HUES6 (cell line): ENCODE measurements at regions not wholly inside any gene's neighbourhood (a gene's known extent, or its start where the extent isn't known, plus 50 kb on each side); places are given as distances from the start of the nearest gene placed in this dataset.

ENCODE experiments used
- H3K27ac ChIP-seq: 2 replicates; pipeline ENCODE4 v1.7.0; 2013; ENCODE audit warnings: low read depth, mild to moderate bottlenecking, low read length, inconsistent platforms
- H3K27me3 ChIP-seq: 2 replicates; pipeline ENCODE4 v1.6.1; 2013; ENCODE audit warnings: low read length; ENCODE audit not compliant: control insufficient read depth, insufficient read depth
- H3K36me3 ChIP-seq: 2 replicates; pipeline ENCODE4 v1.6.1; 2013; ENCODE audit warnings: low read length; ENCODE audit not compliant: control insufficient read depth, insufficient read depth
- H3K4me1 ChIP-seq: 2 replicates; pipeline ENCODE4 v1.6.1; 2013; ENCODE audit warnings: low read length; ENCODE audit not compliant: control insufficient read depth, insufficient read depth
- H3K4me3 ChIP-seq: 2 replicates; pipeline ENCODE4 v1.5.1; 2013; ENCODE audit warnings: low read depth, low read length
- H3K9ac ChIP-seq: one replicate; pipeline ENCODE4 v1.6.1; 2013; ENCODE audit warnings: mild to moderate bottlenecking, low read length
- H3K9me3 ChIP-seq: 2 replicates; pipeline ENCODE4 v1.6.1; 2013; ENCODE audit warnings: low read depth, low read length; ENCODE audit not compliant: control insufficient read depth, insufficient read depth

GRCh38 chr2:199629301-199629700 is 171.6 kb upstream of the SATB2 start:
- H3K36me3 ChIP-seq = no peaks in the 10 kb centered on the region
- H3K9ac ChIP-seq = no peak overlapping the region
- H3K4me3 ChIP-seq = no peak overlapping the region
- H3K27ac ChIP-seq = no peak overlapping the region
- H3K4me1 ChIP-seq = 0 out of 2 replicates have a peak, but pooled peaks cover 6% of the 10 kb centered on the region
- H3K9me3 ChIP-seq = no peaks in the 10 kb centered on the region
- H3K27me3 ChIP-seq = no peaks in the 10 kb centered on the region

- Histone ChIP-seq H3K36me3 (no peaks in the 10 kb centered on the region), H3K4me3 (no peak overlapping the region), H3K9me3 (no peaks in the 10 kb centered on the region), H3K27ac (no peak overlapping the region), H3K4me1 (0 out of 2 replicates have a peak, but pooled peaks cover 6% of the 10 kb centered on the region), H3K9ac (no peak overlapping the region), H3K27me3 (no peaks in the 10 kb centered on the region)
These were observed 169.7 kb upstream of the SATB2 start for GRCh38 chr2:199627417-199627816.

DNA sequence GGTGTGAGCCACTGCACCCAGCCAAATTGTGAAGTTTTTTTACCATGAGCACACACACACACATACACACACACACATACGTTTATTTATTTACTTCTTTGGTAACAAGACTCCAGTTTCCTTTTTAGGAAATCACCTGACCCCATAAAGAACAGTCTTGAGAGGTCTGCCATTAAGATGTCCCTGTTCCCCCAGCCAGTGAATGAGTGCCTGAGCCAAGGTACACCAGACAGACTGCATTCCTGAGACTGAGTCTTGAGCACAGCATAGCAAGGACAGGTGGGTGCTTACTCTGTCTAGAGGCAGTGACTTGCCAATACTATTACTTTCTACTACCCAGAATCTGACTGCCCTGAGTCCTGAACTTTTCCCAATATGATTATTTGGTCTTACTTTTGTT is 167.2 kb upstream of the SATB2 start:
- Histone ChIP-seq H3K9ac (no peak overlapping the region), H3K27me3 (no peaks in the 10 kb centered on the region), H3K27ac (no peak overlapping the region), H3K4me3 (no peak overlapping the region), H3K4me1 (0 out of 2 replicates have a peak, but pooled peaks cover 6% of the 10 kb centered on the region), H3K9me3 (no peaks in the 10 kb centered on the region), H3K36me3 (no peaks in the 10 kb centered on the region)

- Histone ChIP-seq H3K9me3 (no peaks in the 10 kb centered on the region), H3K27me3 (no peaks in the 10 kb centered on the region), H3K36me3 (no peaks in the 10 kb centered on the region), H3K4me1 (peaks cover 5% of the 10 kb centered on the region; the same call in 1 of the 2 replicates), H3K4me3 (no peak overlapping the region), H3K9ac (no peak overlapping the region), H3K27ac (no peak overlapping the region)
These were observed 154.9 kb upstream of the SATB2 start for GRCh38 chr2:199612509-199613130.

DNA sequence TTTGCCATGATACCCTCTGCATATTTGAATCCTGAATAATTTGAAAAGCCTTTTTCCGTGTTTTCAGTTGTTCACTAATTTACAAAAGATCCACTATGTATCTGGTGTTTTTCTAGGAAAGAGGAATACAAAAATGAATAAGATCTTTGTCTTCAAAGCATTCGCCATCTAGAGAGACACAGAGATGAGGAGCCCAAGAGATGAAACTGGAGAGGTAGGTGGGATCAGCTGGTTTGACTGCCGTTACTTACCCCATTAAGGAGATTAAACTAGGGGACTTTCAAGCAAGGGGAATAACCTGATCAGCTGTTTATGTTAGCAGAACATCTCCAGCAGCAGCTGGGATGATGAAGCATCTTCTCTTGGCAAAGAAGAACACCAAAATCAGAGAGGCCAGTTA is 150.2 kb upstream of the SATB2 start:
- Histone ChIP-seq H3K9me3 (no peaks in the 10 kb centered on the region), H3K27me3 (peaks cover 17% of the 10 kb centered on the region; the same call in 1 of the 2 replicates), H3K9ac (no peak overlapping the region), H3K36me3 (no peaks in the 10 kb centered on the region), H3K4me3 (no peak overlapping the region), H3K27ac (no peak overlapping the region), H3K4me1 (peaks cover 5% of the 10 kb centered on the region; the same call in 1 of the 2 replicates)

DNA sequence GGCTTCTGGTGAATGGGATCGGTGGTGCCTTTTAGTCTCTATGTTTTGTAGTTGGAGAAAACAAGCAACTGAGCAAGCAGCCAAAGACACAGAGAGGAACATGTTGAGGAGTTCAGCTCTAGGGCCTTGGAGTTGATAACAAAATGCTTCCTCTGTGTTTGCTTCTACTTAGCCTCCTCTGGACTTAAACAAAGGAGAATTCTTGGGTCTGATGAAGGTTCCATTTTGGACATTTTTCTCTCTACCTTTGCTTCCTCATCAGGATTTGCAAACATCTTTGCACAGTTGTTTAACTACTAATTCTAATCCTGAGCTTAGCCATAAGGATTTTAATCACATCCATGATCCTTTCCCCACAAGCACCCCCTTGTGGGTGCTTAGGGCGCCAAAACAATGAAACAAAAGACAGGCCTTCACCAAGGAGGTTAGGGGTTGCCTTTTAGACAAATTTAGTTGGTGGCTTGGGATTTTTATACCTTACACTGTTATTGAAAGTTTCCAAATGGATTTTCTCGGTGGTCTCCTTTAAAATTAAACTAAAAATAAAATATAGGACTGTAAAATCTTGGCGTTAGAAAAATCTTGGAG is 148.5 kb upstream of the SATB2 start:
- Histone ChIP-seq H3K9ac (no peak overlapping the region), H3K36me3 (no peaks in the 10 kb centered on the region), H3K4me3 (no peak overlapping the region), H3K9me3 (no peaks in the 10 kb centered on the region), H3K27me3 (peaks cover 21% of the 10 kb centered on the region; the same call in 1 of the 2 replicates), H3K27ac (no peak overlapping the region), H3K4me1 (peaks cover 5% of the 10 kb centered on the region; the same call in 1 of the 2 replicates)

DNA sequence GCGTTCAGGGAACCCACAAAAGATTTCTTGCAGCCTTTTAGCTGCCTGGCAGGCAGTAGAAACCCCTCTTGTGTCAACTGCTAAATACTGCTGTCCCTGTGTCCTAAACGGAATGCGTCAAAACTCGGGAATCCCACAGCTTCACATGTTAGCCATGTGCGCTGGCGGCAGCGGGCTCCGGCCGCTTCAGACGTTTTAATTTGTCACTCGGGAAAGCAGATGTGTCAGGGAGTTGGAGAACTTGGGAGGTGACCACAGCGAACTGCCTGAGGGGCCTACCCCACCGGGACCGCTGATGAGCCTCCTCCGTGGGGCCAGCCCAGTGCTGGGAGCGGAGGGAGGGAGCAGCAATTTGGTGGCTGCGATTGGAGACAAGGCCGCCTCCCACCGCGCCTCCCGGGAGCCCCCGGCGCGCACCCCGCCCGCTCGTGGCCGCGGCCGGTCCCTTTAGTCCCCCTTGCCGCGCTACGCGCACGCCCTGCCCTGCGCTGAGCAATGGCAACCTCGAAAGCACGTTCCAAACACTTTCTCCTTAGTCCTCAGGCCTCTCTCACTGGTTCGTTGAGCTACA is 146.1 kb upstream of the SATB2 start:
- H3K4me3 ChIP-seq = peak overlapping the region; percentile 25; the same call in 1 of the 2 replicates
- no peak overlapping the region for H3K27ac ChIP-seq
- no peaks in the 10 kb centered on the region for H3K4me1 ChIP-seq
- no peaks in the 10 kb centered on the region for H3K36me3 ChIP-seq
- H3K9ac ChIP-seq = no peak overlapping the region
- peaks cover 21% of the 10 kb centered on the region; the same call in 1 of the 2 replicates for H3K27me3 ChIP-seq
- H3K9me3 ChIP-seq = no peaks in the 10 kb centered on the region

DNA sequence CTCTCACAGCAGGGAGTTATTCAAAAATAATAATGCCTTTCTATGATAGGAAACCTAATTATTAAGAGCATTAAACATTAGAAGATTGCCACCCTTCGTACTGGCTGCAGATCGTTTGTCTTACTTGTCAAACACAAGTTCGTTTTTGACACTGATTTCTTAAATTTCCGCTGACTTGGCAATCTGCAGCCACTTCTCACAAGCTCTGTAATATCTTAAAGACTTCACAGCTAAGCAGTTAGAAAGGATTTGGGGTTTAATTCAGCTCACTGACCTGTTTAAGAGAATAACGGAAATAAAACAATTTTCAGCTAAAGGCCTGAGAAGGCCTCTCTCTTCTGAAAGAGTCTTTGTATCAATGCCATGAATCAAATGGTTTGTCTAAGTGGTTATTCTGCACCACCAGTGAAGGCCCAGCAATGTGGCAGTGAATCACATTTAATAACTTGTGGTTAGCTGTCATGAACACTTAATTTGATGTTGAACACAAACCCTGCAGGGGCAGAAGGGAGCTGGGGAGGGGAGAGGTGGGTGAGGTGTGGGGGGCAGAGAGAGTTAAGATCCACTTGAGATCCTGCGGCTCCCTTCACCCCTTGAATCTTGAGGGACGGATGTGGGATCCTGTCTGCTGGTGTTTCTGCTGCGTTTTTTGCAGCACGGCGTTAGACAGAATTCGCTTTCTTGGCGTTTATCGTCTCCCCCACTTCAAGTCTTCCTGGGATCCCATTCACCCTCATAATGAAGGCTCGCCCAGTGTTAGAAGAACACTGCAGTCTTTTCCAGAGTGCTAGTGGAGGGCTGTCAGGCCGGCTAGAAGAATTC is 145.4 kb upstream of the SATB2 start:
- Histone ChIP-seq H3K9me3 (no peaks in the 10 kb centered on the region), H3K36me3 (no peaks in the 10 kb centered on the region), H3K4me1 (no peaks in the 10 kb centered on the region), H3K27ac (no peak overlapping the region), H3K4me3 (no peak overlapping the region), H3K27me3 (peaks cover 21% of the 10 kb centered on the region; the same call in 1 of the 2 replicates), H3K9ac (no peak overlapping the region)

DNA sequence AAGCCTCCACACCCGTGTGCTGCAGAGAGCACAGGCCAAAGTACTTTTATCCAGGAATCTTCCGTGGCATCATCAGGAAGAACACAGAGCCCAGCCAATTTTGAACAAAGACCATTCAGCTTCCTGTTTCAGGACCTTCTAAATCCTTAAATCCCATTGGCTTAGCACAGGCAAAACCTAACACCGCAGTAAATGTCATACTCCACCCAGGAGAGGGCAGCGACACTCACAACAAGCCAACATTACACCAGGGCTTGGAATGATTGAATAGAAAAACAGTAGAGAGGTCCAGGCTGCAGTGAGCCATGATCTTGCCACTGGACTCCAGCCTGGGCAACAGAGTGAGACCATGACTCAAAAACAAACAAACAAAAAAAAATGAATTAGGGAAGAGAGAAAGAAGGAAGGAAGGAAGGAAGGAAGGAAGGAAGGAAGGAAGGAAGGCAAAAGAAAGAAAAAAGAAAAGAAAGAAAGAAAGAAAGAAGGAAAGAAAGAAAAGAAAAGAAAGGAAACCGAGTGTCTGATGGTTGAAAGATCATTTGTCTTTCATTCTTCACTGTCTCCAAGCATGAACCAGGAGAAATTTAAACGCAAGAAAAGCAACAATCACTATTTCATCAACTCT is 144.6 kb upstream of the SATB2 start:
- Histone ChIP-seq H3K4me3 (no peak overlapping the region), H3K36me3 (no peaks in the 10 kb centered on the region), H3K27me3 (peaks cover 21% of the 10 kb centered on the region; the same call in 1 of the 2 replicates), H3K27ac (no peak overlapping the region), H3K9ac (no peak overlapping the region), H3K4me1 (no peaks in the 10 kb centered on the region), H3K9me3 (no peaks in the 10 kb centered on the region)

DNA sequence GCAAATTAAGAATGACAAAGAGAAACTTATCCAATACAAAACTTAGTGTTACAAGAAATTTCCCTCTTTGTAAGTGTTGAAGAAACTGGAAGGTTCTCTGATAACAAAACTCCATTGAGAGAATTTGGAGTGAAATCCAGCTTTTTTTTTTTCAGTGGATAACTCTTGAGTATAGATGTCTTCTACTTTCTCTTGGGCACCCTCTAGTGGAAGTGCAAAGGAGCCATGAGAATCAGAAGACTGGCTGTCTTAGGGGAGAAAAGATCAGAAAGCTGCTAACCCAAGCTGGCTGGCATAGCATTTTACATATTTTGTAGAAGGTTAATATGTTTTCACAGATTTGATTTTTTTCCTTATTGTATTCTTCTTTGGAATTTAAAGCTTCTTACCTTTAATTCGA is 138.8 kb upstream of the SATB2 start:
- Histone ChIP-seq H3K27ac (no peak overlapping the region), H3K9me3 (no peaks in the 10 kb centered on the region), H3K4me1 (no peaks in the 10 kb centered on the region), H3K4me3 (no peak overlapping the region), H3K9ac (no peak overlapping the region), H3K36me3 (no peaks in the 10 kb centered on the region), H3K27me3 (no peaks in the 10 kb centered on the region)
